Kidney tubule cell (primary cell): ENCODE measurements at regions not wholly inside any gene's neighbourhood (a gene's known extent, or its start where the extent isn't known, plus 50 kb on each side); places are given as distances from the start of the nearest gene placed in this dataset.
"Not testable (repeated sequence)": the region's sequence is repeated elsewhere in the genome, so short reads cannot be mapped to it uniquely, and the experiment has no call there.

Source experiments
- DNase-seq: peaks from one replicate; pipeline ENCODE4 v3.0.0-alpha.2; 2018; ENCODE audit warnings: low spot score

GRCh38 chrX:84611843-84612636, 109.8 kb upstream of the HDX start:
- peak; percentile 22 for DNase-seq

GRCh38 chrX:84634201-84634782, 132.0 kb upstream of the HDX start:
- DNase-seq, result no peak

DNA sequence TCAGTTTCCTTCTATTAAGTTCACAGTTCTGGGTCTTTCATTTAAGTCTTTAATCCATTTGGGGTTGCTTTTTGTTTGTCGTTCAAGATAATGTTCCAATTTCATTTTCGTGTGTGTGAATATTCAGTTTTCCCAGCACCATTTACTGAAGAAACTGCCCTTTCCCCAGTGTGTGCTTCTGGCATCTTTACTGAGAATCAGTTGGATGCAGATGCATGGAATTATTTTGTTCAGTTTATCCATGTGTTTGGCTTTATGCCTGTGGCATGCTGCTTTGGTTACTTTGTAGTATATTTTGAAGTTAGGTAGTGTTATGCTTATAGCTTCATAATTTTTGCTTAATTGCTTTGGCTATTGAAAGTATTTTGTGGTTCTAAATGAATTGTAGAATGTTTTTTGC, 163.8 kb upstream of the HDX start:
- no peak for DNase-seq

GRCh38 chrX:84690228-84690627, 188.0 kb upstream of the HDX start:
- DNase-seq, result no peak

- DNase-seq, result no peak
These were observed 207.7 kb upstream of the HDX start for GRCh38 chrX:84709987-84710386.

DNA sequence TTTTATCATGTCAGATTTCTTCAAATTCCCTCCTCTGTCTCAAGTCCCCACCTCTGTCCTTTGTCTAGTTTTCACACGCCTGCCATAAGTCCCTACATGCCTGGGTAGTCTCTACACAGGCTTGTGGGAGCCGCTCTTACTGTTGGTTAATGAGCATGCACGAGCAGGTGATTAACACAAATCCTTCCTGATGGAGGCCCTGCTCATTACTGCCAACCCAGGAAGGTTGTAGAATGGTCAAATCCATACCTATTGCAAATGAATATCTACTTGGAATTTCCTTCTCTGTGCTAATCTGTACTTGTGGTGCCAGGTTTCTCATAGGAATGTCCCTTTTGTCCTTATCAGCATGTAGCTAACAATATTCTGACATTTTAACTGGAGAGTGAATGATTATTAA, 208.4 kb upstream of the HDX start:
- DNase-seq, result no peak

DNA sequence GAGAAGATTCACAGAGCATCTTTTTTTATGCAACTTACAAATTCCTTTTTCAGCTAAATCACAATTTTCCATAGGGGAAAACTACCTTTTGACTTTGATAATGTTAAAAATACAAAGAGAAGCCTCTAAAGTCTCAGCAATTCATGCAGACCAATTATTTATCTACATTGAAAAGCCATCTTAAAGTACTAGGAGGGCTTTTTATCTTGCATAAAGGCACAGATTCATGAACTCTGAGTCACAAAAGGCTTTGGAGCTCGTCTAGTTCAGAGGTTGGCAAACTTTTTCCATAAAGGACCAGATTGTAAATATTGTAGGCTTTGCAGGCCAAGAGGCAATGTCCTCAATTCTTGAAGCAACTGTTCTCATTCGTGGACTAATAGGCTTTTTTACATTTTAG, 210.4 kb upstream of the HDX start:
- DNase-seq, result no peak

DNA sequence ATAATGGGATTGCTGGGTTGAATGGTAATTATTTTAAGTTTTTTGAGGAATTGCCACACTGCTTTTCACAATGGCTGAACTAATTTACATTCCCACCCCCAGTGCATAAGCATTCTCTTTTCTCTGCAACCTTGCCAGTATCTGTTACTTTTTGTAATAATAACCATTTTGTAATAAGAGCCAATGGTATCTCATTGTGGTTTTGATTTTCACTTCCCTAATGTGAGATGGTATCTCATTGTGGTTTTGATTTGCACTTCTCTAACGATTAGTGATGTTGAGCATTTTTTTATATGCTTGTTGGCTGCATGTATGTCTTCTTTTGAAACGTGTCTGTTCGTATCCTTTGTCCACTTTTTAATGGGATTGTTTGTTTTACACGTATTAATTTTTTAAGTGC, 213.1 kb upstream of the HDX start:
- DNase-seq, result no peak

GRCh38 chrX:84717343-84717742, 215.1 kb upstream of the HDX start:
- no peak for DNase-seq

- DNase-seq, result no peak
These were observed 219.2 kb upstream of the HDX start for GRCh38 chrX:84721416-84721815.

- DNase-seq, result no peak
These were observed 222.3 kb upstream of the HDX start for GRCh38 chrX:84724576-84724975.

- DNase-seq, result no peak
These were observed 227.2 kb upstream of the HDX start for GRCh38 chrX:84729408-84729807.

GRCh38 chrX:84729809-84730208, 227.6 kb upstream of the HDX start:
- peak; percentile 53 for DNase-seq

GRCh38 chrX:84735025-84735424, 232.8 kb upstream of the HDX start:
- DNase-seq, result no peak

- DNase-seq, result no peak
These were observed 235.2 kb upstream of the HDX start for GRCh38 chrX:84737471-84737871.

GRCh38 chrX:84747516-84747915, 245.3 kb upstream of the HDX start:
- DNase-seq, result no peak

GRCh38 chrX:84748965-84749656, 246.9 kb upstream of the HDX start:
- no peak for DNase-seq

DNA sequence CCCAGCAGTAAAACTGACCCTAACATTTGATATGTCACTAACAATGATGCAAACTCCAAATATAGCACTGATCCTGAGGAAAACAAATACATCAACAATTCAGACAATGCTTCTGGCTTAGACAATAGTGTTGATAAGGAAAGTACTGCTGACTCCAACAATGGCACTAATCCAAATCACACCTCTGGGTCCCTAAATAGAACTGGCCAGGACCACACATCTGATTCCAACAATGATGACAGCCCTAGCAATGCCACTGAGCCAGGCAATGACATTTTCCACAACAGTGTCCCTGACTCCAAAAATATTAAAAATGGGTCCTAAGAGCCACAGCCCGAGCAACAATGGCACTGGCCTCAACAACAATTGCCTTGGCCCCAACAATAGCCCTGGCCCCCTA, 243.1 kb upstream of the APOOL start:
- DNase-seq, result no peak

DNA sequence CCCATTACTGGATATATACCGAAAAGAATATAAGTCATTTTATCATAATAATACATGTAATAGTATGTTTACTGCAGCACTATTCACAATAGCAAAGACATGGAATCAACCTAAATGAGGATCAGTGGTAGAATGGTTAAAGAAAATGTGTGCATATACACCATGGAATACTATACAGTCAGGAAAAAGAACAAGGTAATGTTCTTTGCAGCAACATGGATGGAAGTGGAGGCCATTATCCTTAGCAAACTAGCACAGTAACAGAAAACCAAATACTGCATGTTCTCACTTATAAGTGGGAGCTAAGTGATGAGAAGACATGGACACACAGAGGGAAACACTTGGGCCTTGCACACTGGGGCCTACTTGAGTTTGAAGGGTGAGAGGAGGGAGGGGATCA, 207.4 kb upstream of the APOOL start:
- no peak for DNase-seq

DNA sequence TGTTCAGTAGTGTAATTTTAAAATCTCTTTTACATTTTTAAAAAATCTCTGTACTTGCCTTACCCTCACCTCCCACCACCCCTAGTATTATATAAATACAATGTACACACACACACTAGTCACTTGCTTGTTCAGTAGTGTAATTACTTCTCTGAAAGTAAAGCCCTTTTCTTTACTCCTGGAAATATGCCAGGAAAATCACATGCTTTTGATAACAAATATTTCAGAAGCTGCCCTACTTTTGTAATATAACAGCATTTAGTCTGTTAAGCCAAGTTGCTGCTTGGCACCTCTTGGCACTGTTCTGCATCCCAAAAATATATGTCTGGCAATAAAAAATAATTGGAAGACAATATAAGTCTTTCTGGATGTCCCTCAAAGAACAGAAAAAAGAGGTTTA, 172.8 kb upstream of the APOOL start:
- no peak for DNase-seq

- not testable (repeated sequence) for DNase-seq
These were observed 157.1 kb upstream of the APOOL start for GRCh38 chrX:84846541-84846940.

GRCh38 chrX:84851183-84851582, 152.5 kb upstream of the APOOL start:
- DNase-seq, result not testable (repeated sequence)

- not testable (repeated sequence) for DNase-seq
These were observed 146.9 kb upstream of the APOOL start for GRCh38 chrX:84856791-84857190.
